GM21515 (cell line): ENCODE measurements at regions not wholly inside any gene's neighbourhood (a gene's known extent, or its start where the extent isn't known, plus 50 kb on each side); places are given as distances from the start of the nearest gene placed in this dataset.

Experiments used
- ATAC-seq: cut with Tn5 transposase; IDR thresholded peaks from one replicate; pipeline ENCODE4 v1.9.1; 2021; ENCODE audit not compliant: unreplicated experiment

GRCh38 chr4:108371282-108371681 is 202.6 kb upstream of the LEF1 start:
- ATAC-seq, result no peak

- ATAC-seq, result no peak
These were observed 201.8 kb upstream of the LEF1 start for GRCh38 chr4:108370291-108371141.

GRCh38 chr4:108369035-108369655 is 200.4 kb upstream of the LEF1 start:
- ATAC-seq, result no peak

GRCh38 chr4:108367751-108368150 is 199.0 kb upstream of the LEF1 start:
- no peak for ATAC-seq

GRCh38 chr4:108366716-108367115 is 198.0 kb upstream of the LEF1 start:
- no peak for ATAC-seq

- ATAC-seq, result no peak
These were observed 196.8 kb upstream of the LEF1 start for GRCh38 chr4:108365551-108365950.

- no peak for ATAC-seq
These were observed 193.2 kb upstream of the LEF1 start for GRCh38 chr4:108361886-108362285.

- no peak for ATAC-seq
These were observed 192.7 kb upstream of the LEF1 start for GRCh38 chr4:108361446-108361820.

GRCh38 chr4:108360754-108361445 is 192.2 kb upstream of the LEF1 start:
- ATAC-seq, result no peak

GRCh38 chr4:108359986-108360681 is 191.4 kb upstream of the LEF1 start:
- ATAC-seq, result no peak

- ATAC-seq, result no peak
These were observed 190.6 kb upstream of the LEF1 start for GRCh38 chr4:108359130-108359985.

GRCh38 chr4:108355902-108356535 is 187.3 kb upstream of the LEF1 start:
- ATAC-seq, result no peak

GRCh38 chr4:108355186-108355901 is 186.6 kb upstream of the LEF1 start:
- ATAC-seq, result no peak

GRCh38 chr4:108352664-108353308 is 184.1 kb upstream of the LEF1 start:
- no peak for ATAC-seq

GRCh38 chr4:108351791-108352190 is 183.1 kb upstream of the LEF1 start:
- no peak for ATAC-seq

GRCh38 chr4:108350332-108350731 is 181.6 kb upstream of the LEF1 start:
- ATAC-seq, result no peak

GRCh38 chr4:108346818-108347210 is 178.1 kb upstream of the LEF1 start:
- no peak for ATAC-seq

- no peak for ATAC-seq
These were observed 177.4 kb upstream of the LEF1 start for GRCh38 chr4:108345862-108346817.
